ENCODE measurements at regions not wholly inside any gene's neighbourhood (a gene's known extent, or its start where the extent isn't known, plus 50 kb on each side); places are given as distances from the start of the nearest gene placed in this dataset.

DNA sequence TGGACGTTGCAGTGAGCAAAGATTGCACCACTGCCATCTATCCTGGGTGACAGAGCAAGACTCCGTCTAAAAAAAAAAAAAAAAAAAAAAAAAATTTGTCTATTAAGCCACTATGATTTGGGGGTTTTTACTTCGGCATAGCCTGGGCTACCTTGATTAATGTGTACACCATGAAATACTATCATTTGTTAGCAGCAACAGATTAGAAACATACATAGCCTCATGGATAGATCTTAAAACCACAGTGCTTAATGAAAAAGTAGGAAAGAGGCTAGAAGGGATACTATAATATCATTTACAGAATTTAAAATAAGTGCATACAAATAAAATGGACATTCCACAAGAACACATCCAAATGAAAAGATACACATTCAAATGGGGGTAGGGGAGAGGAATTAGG is 77.3 kb upstream of the IL6 start:
- TF ChIP-seq CTCF (IDR thresholded peaks at IDR 0.05) (no peak), POLR2A (IDR thresholded peaks at IDR 0.05) (no peak)

All from body of pancreas (tissue), 4 donors.